Adrenal gland (tissue), 5 donors: ENCODE measurements at regions not wholly inside any gene's neighbourhood (a gene's known extent, or its start where the extent isn't known, plus 50 kb on each side); places are given as distances from the start of the nearest gene placed in this dataset.

ENCODE experiments used
- POLR2A ChIP-seq, 2 donors: fragments of 450-650 bp; IDR thresholded peaks; one replicate each; pipeline ENCODE4 v1.6.1; 2017; ENCODE audit warnings: antibody characterized with exemption in 2 of 2, mild to moderate bottlenecking in 2 of 2, moderate library complexity in 1 of 2
- TF ChIP-seq, protein P1 (sequence below), 6 experiments: fragments of 450-650 bp in 4 of 6; fragments of 200-600 bp in 2 of 6; sonication (generic) in 1 of 6; IDR thresholded peaks; 1 replicate in 5 of 6; 2 replicates in 1 of 6; pipeline versions ENCODE4 v1.5.1 to v1.8.0; 2016 to 2021; ENCODE audit warnings: antibody characterized with exemption in 6 of 6, mild to moderate bottlenecking in 2 of 6, moderate library complexity in 1 of 6
- donor health status: DM: no; HTN: no; CAD: no.

DNA sequence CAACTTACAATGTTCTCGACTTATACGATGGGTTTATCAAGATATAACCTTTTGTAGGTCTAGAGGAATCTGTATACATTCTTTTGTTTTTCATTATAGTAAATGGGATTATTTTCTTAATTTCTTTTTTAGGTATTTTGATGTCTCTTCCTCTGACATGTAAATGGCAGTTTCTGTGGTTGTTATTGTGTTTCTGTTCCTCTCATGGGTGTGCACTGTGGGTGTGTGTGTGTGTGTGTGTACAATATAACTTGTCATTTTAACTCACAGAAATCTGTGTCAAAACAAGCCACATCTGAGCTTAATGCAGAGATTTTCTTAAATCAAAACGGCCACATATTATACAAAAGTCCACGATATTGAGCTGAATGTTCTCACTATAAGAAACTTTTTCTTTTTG, 1300.8 kb upstream of the B3GALT2 start:
- TF ChIP-seq, protein P1, sequence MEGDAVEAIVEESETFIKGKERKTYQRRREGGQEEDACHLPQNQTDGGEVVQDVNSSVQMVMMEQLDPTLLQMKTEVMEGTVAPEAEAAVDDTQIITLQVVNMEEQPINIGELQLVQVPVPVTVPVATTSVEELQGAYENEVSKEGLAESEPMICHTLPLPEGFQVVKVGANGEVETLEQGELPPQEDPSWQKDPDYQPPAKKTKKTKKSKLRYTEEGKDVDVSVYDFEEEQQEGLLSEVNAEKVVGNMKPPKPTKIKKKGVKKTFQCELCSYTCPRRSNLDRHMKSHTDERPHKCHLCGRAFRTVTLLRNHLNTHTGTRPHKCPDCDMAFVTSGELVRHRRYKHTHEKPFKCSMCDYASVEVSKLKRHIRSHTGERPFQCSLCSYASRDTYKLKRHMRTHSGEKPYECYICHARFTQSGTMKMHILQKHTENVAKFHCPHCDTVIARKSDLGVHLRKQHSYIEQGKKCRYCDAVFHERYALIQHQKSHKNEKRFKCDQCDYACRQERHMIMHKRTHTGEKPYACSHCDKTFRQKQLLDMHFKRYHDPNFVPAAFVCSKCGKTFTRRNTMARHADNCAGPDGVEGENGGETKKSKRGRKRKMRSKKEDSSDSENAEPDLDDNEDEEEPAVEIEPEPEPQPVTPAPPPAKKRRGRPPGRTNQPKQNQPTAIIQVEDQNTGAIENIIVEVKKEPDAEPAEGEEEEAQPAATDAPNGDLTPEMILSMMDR (IDR thresholded peaks at IDR 0.05), result no peak
- no peak for TF ChIP-seq POLR2A (IDR thresholded peaks at IDR 0.05)
